ENCODE measurements at regions not wholly inside any gene's neighbourhood (a gene's known extent, or its start where the extent isn't known, plus 50 kb on each side); places are given as distances from the start of the nearest gene placed in this dataset.

DNA sequence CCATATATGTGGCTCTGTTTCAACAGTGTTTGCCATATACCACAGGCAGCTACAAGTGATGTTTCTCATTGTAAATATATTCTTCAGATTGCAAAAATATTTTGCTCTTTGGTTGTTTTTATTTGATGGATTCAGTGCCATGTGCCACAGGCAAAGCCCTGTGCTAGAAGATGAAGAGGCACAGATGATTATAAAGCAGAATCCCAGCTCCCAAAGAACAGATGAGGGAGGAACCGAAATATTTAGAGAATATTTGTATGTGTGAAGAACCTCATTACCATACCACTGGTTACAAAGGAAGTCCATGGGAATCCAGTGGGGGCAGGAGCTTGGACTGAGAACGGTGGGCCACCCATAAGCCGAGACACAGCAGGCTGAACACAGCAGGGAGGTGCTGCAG is 143.8 kb upstream of the NDUFV2 start:
- TF ChIP-seq, protein P1, sequence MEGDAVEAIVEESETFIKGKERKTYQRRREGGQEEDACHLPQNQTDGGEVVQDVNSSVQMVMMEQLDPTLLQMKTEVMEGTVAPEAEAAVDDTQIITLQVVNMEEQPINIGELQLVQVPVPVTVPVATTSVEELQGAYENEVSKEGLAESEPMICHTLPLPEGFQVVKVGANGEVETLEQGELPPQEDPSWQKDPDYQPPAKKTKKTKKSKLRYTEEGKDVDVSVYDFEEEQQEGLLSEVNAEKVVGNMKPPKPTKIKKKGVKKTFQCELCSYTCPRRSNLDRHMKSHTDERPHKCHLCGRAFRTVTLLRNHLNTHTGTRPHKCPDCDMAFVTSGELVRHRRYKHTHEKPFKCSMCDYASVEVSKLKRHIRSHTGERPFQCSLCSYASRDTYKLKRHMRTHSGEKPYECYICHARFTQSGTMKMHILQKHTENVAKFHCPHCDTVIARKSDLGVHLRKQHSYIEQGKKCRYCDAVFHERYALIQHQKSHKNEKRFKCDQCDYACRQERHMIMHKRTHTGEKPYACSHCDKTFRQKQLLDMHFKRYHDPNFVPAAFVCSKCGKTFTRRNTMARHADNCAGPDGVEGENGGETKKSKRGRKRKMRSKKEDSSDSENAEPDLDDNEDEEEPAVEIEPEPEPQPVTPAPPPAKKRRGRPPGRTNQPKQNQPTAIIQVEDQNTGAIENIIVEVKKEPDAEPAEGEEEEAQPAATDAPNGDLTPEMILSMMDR (IDR thresholded peaks at IDR 0.05) = no peak
- TF ChIP-seq EZH2 (IDR thresholded peaks at IDR 0.05; ENCODE audit: borderline replicate concordance, insufficient read depth, low read depth, low read length, poor library complexity, severe bottlenecking) = no peak
